Transverse colon (tissue), 4 donors: ENCODE measurements at regions not wholly inside any gene's neighbourhood (a gene's known extent, or its start where the extent isn't known, plus 50 kb on each side); places are given as distances from the start of the nearest gene placed in this dataset.

Source experiments
- DNase-seq: peaks from one replicate; pipeline ENCODE4 v3.0.0-alpha.2; 2019
- H3K27ac ChIP-seq, 4 donors: fragments of 200-600 bp; sonication (generic); 2 replicates each; pipeline ENCODE4 v1.5.1; 2016 to 2018; ENCODE audit warnings: inconsistent platforms in 4 of 4
- H3K27me3 ChIP-seq: fragments of 200-600 bp; sonication (generic); 2 replicates; pipeline ENCODE4 v1.5.1; 2017; ENCODE audit warnings: inconsistent platforms
- H3K36me3 ChIP-seq, 4 donors: fragments of 200-600 bp; sonication (generic); 2 replicates each; pipeline ENCODE4 v1.5.1; 2017 to 2019; ENCODE audit warnings: inconsistent platforms in 4 of 4
- H3K4me1 ChIP-seq, 4 donors: fragments of 200-600 bp; sonication (generic); 2 replicates each; pipeline ENCODE4 v1.5.1; 2017 to 2020; ENCODE audit warnings: inconsistent platforms in 4 of 4
- H3K4me3 ChIP-seq, 4 donors: fragments of 200-600 bp; sonication (generic); 1 replicate in 1 of 4; 2 replicates in 3 of 4; pipeline versions ENCODE4 v1.5.1 to v1.6.1; 2017 to 2019; ENCODE audit warnings: inconsistent platforms in 4 of 4
- H3K9me3 ChIP-seq, 2 donors: fragments of 200-600 bp; sonication (generic); 2 replicates each; pipeline ENCODE4 v1.5.1; 2017 to 2019; ENCODE audit warnings: inconsistent platforms in 2 of 2
- CTCF ChIP-seq, 5 experiments: fragments of 200-600 bp in 3 of 5; fragments of 450-650 bp in 2 of 5; sonication (generic) in 3 of 5; IDR thresholded peaks; 1 replicate in 2 of 5; 2 replicates in 3 of 5; pipeline ENCODE4 v1.5.1; 2016 to 2017; ENCODE audit warnings: antibody characterized with exemption in 5 of 5, inconsistent platforms in 3 of 5, mild to moderate bottlenecking in 2 of 5, moderate library complexity in 1 of 5
- EP300 ChIP-seq: sonication (generic); formaldehyde crosslinking; IDR thresholded peaks from one replicate; pipeline ENCODE4 v1.6.1; 2017; ENCODE audit warnings: antibody characterized with exemption, low read depth
- POLR2A ChIP-seq: fragments of 450-650 bp; IDR thresholded peaks from one replicate; pipeline ENCODE4 v1.6.1; 2016; ENCODE audit warnings: antibody characterized with exemption, mild to moderate bottlenecking, moderate library complexity
- POLR2AphosphoS5 ChIP-seq, 3 donors: sonication (generic); formaldehyde crosslinking; IDR thresholded peaks; one replicate each; pipeline ENCODE4 v1.6.1; 2016; ENCODE audit warnings: antibody characterized with exemption in 3 of 3
- WGBS, 2 donors: methylation state at CpG; one replicate each; pipeline ENCODE4 v1.1.5; 2018; ENCODE audit warnings: low coverage in 1 of 2; 5-methylcytosine and 5-hydroxymethylcytosine counted together
- in situ Hi-C, 4 donors: fragments of 200-750 bp; cut with MboI; loops; one replicate each; pipeline versions ENCODE4 v1.15.0 to v1.15.1; 2017; ENCODE audit warnings: low sequenced_read_pairs in 3 of 4, low pct_ligation_motif_present in 1 of 4, low pct_unique_long_range_greater_than_20kb in 1 of 4
- intact Hi-C: fragments of 100-400 bp; cut with DNase I; formaldehyde crosslinking; loops from one replicate; pipeline ENCODE4 v1.15.1; 2023; ENCODE audit warnings: low total_unique reads

GRCh38 chr9:88041447-88041846 is 67.1 kb upstream of the CDK20 start:
- in situ Hi-C loops = loop anchor here in 3 of 4 donors (25.0 kb wide), 1 partner anchor 354 kb away; no protein-coding TSS in a partner anchor
- 85 to 93% methylated on average over 1 of the region's 1 CpG for WGBS, 2 donors
- intact Hi-C loops = loop anchor here (10.0 kb wide), 1 partner anchor 357 kb away; no protein-coding TSS in a partner anchor
- peaks cover 22 to 33% of the 10 kb centered on the region in 2 donors for H3K9me3 ChIP-seq
- no peak overlapping the region for H3K4me3 ChIP-seq
- no peaks in the 10 kb centered on the region for H3K27me3 ChIP-seq
- H3K27ac ChIP-seq = no peak overlapping the region
- no peaks in the 10 kb centered on the region for H3K4me1 ChIP-seq
- DNase-seq = no peak
- H3K36me3 ChIP-seq = no peaks in the 10 kb centered on the region
- no peak for TF ChIP-seq EP300
- no peak for TF ChIP-seq POLR2A
- TF ChIP-seq CTCF (IDR thresholded peaks at IDR 0.05) = peak; percentile 25 to 55 (median 40)

GRCh38 chr9:88037285-88037845 is 63.0 kb upstream of the CDK20 start:
- Histone ChIP-seq H3K9me3 (peaks cover 20 to 22% of the 10 kb centered on the region in 2 donors), H3K27ac (no peak overlapping the region), H3K27me3 (no peaks in the 10 kb centered on the region), H3K4me1 (peaks cover 0 to 16% (median 10%) of the 10 kb centered on the region in 4 donors), H3K36me3 (no peaks in the 10 kb centered on the region), H3K4me3 (no peak overlapping the region)
- TF ChIP-seq POLR2A = no peak
- no peak for TF ChIP-seq POLR2AphosphoS5 (IDR thresholded peaks at IDR 0.05)
- no peak for TF ChIP-seq EP300
- TF ChIP-seq CTCF (IDR thresholded peaks at IDR 0.05) = no peak
- DNase-seq = no peak
- WGBS, 2 donors = 60 to 85% methylated on average over 1 to 3 of the region's 3 CpGs
- intact Hi-C loops (no loop called here), in situ Hi-C loops (loop anchor here in 3 of 4 donors (25.0 kb wide), 1 partner anchor 350 kb away; no protein-coding TSS in a partner anchor)

- H3K4me1 ChIP-seq = peaks cover 0 to 17% (median 11%) of the 10 kb centered on the region in 4 donors
- no peak overlapping the region for H3K4me3 ChIP-seq
- no peaks in the 10 kb centered on the region for H3K36me3 ChIP-seq
- 88 to 95% methylated on average over 4 of the region's 4 CpGs for WGBS, 2 donors
- intact Hi-C loops = no loop called here
- TF ChIP-seq POLR2AphosphoS5 (IDR thresholded peaks at IDR 0.05) (no peak), POLR2A (no peak), CTCF (IDR thresholded peaks at IDR 0.05) (no peak), EP300 (no peak)
- no peak overlapping the region for H3K27ac ChIP-seq
- H3K9me3 ChIP-seq = peaks cover 20 to 22% of the 10 kb centered on the region in 2 donors
- in situ Hi-C loops = loop anchor here in 3 of 4 donors (25.0 kb wide), 1 partner anchor 348 kb away; no protein-coding TSS in a partner anchor
- no peak for DNase-seq
- no peaks in the 10 kb centered on the region for H3K27me3 ChIP-seq
These were observed 60.6 kb upstream of the CDK20 start for GRCh38 chr9:88034964-88035363.

- WGBS, 2 donors = 43% methylated on average over 1 to 3 of the region's 3 CpGs
- no peak overlapping the region for H3K4me3 ChIP-seq
- H3K9me3 ChIP-seq = peaks cover 20 to 22% of the 10 kb centered on the region in 2 donors
- in situ Hi-C loops = loop anchor here in 3 of 4 donors (25.0 kb wide), 1 partner anchor 346 kb away; no protein-coding TSS in a partner anchor
- peak; percentile 17 for DNase-seq
- peaks cover 0 to 17% (median 11%) of the 10 kb centered on the region in 4 donors for H3K4me1 ChIP-seq
- intact Hi-C loops = no loop called here
- peak overlapping the region; percentile 10 to 67 (median 64) for H3K27ac ChIP-seq
- no peak for TF ChIP-seq POLR2AphosphoS5 (IDR thresholded peaks at IDR 0.05)
- TF ChIP-seq EP300 = no peak
- no peak for TF ChIP-seq CTCF (IDR thresholded peaks at IDR 0.05)
- TF ChIP-seq POLR2A = no peak
- no peaks in the 10 kb centered on the region for H3K36me3 ChIP-seq
- H3K27me3 ChIP-seq = no peaks in the 10 kb centered on the region
These were observed 59.0 kb upstream of the CDK20 start for GRCh38 chr9:88033359-88033702.
